ENCODE measurements at regions not wholly inside any gene's neighbourhood (a gene's known extent, or its start where the extent isn't known, plus 50 kb on each side); places are given as distances from the start of the nearest gene placed in this dataset.

GRCh38 chr9:108652851-108653250, 202.9 kb downstream of the ACTL7B start:
- H3K4me2 ChIP-seq (ENCODE audit: low read length), result no peak overlapping the region
- H3K27ac ChIP-seq (ENCODE audit: low read depth, low read length), result no peak overlapping the region
- H3K9me3 ChIP-seq (ENCODE audit: control insufficient read depth, insufficient read depth, low read length), result no peaks in the 10 kb centered on the region
- no peaks in the 10 kb centered on the region for H3F3A ChIP-seq (ENCODE audit: control insufficient read depth, insufficient read depth)
- no peaks in the 10 kb centered on the region for H3K79me2 ChIP-seq (ENCODE audit: control insufficient read depth, low read length)
- H3K36me3 ChIP-seq (ENCODE audit: control insufficient read depth, low read length), result no peaks in the 10 kb centered on the region
- H3K4me3 ChIP-seq (ENCODE audit: low read length), result no peak overlapping the region
- no peak for TF ChIP-seq CTCF (IDR thresholded peaks at IDR 0.05; ENCODE audit: low read depth, low read length, poor library complexity, severe bottlenecking)
- no peak for TF ChIP-seq EZH2phosphoT487 (IDR thresholded peaks at IDR 0.05; ENCODE audit: borderline replicate concordance, low read length)
- no peaks in the 10 kb centered on the region for H3K9me2 ChIP-seq (replicated peaks; ENCODE audit: control insufficient read depth, low read length)
- no peaks in the 10 kb centered on the region for H3K4me1 ChIP-seq (ENCODE audit: control insufficient read depth, low read length)
- H4K20me1 ChIP-seq (ENCODE audit: control insufficient read depth, insufficient read depth, low read depth, low read length), result no peaks in the 10 kb centered on the region
- no peaks in the 10 kb centered on the region for H3K27me3 ChIP-seq (ENCODE audit: control insufficient read depth, low read length)

GRCh38 chr9:108650826-108651225, 205.0 kb downstream of the ACTL7B start:
- TF ChIP-seq EZH2phosphoT487 (IDR thresholded peaks at IDR 0.05; ENCODE audit: borderline replicate concordance, low read length) (no peak), CTCF (IDR thresholded peaks at IDR 0.05; ENCODE audit: low read depth, low read length, poor library complexity, severe bottlenecking) (no peak)
- Histone ChIP-seq H3F3A (ENCODE audit: control insufficient read depth, insufficient read depth) (no peaks in the 10 kb centered on the region), H3K9me3 (ENCODE audit: control insufficient read depth, insufficient read depth, low read length) (no peaks in the 10 kb centered on the region), H3K36me3 (ENCODE audit: control insufficient read depth, low read length) (no peaks in the 10 kb centered on the region), H3K4me3 (ENCODE audit: low read length) (no peak overlapping the region), H3K27ac (ENCODE audit: low read depth, low read length) (no peak overlapping the region), H3K4me2 (ENCODE audit: low read length) (no peak overlapping the region), H3K79me2 (ENCODE audit: control insufficient read depth, low read length) (no peaks in the 10 kb centered on the region), H3K4me1 (ENCODE audit: control insufficient read depth, low read length) (no peaks in the 10 kb centered on the region), H3K9me2 (replicated peaks; ENCODE audit: control insufficient read depth, low read length) (no peaks in the 10 kb centered on the region), H4K20me1 (ENCODE audit: control insufficient read depth, insufficient read depth, low read depth, low read length) (no peaks in the 10 kb centered on the region), H3K27me3 (ENCODE audit: control insufficient read depth, low read length) (no peaks in the 10 kb centered on the region)

- no peaks in the 10 kb centered on the region for H3K36me3 ChIP-seq (ENCODE audit: control insufficient read depth, low read length)
- H3K79me2 ChIP-seq (ENCODE audit: control insufficient read depth, low read length), result no peaks in the 10 kb centered on the region
- H3K4me3 ChIP-seq (ENCODE audit: low read length), result no peak overlapping the region
- H3K27me3 ChIP-seq (ENCODE audit: control insufficient read depth, low read length), result no peaks in the 10 kb centered on the region
- H3K4me1 ChIP-seq (ENCODE audit: control insufficient read depth, low read length), result no peaks in the 10 kb centered on the region
- no peaks in the 10 kb centered on the region for H3K9me3 ChIP-seq (ENCODE audit: control insufficient read depth, insufficient read depth, low read length)
- no peak for TF ChIP-seq CTCF (IDR thresholded peaks at IDR 0.05; ENCODE audit: low read depth, low read length, poor library complexity, severe bottlenecking)
- TF ChIP-seq EZH2phosphoT487 (IDR thresholded peaks at IDR 0.05; ENCODE audit: borderline replicate concordance, low read length), result no peak
- H3F3A ChIP-seq (ENCODE audit: control insufficient read depth, insufficient read depth), result no peaks in the 10 kb centered on the region
- no peaks in the 10 kb centered on the region for H4K20me1 ChIP-seq (ENCODE audit: control insufficient read depth, insufficient read depth, low read depth, low read length)
- H3K9me2 ChIP-seq (replicated peaks; ENCODE audit: control insufficient read depth, low read length), result no peaks in the 10 kb centered on the region
- no peak overlapping the region for H3K4me2 ChIP-seq (ENCODE audit: low read length)
- H3K27ac ChIP-seq (ENCODE audit: low read depth, low read length), result no peak overlapping the region
Measured at GRCh38 chr9:108645520-108645919, 210.3 kb downstream of the ACTL7B start.
